Islet precursor cell (in vitro differentiated cells): ENCODE measurements at regions not wholly inside any gene's neighbourhood (a gene's known extent, or its start where the extent isn't known, plus 50 kb on each side); places are given as distances from the start of the nearest gene placed in this dataset.
"Not testable (repeated sequence)": the region's sequence is repeated elsewhere in the genome, so short reads cannot be mapped to it uniquely, and the experiment has no call there.

Experiments
- DNase-seq: peaks from one replicate; pipeline ENCODE4 v3.0.0-alpha.2; 2018

DNA sequence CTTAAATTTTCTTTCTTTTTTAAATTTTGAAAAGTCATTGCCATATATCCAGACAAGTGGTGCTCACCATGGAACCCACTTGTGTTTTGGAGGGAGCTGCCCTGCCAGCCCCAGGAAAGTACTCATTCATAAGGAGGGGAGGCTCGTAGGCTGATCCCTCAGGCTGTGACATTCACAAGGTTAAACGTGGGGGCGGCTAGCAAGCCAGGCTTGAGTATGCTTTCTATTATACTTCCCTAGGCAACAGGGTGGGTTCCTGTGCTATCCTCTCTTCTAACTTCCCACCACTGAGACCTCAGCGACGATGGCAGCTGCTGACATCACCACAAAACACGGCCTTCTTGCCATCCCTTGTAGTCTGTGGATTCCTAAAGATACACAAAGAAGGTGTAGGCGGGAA, 160.5 kb upstream of the C2CD4B start:
- no peak for DNase-seq

DNA sequence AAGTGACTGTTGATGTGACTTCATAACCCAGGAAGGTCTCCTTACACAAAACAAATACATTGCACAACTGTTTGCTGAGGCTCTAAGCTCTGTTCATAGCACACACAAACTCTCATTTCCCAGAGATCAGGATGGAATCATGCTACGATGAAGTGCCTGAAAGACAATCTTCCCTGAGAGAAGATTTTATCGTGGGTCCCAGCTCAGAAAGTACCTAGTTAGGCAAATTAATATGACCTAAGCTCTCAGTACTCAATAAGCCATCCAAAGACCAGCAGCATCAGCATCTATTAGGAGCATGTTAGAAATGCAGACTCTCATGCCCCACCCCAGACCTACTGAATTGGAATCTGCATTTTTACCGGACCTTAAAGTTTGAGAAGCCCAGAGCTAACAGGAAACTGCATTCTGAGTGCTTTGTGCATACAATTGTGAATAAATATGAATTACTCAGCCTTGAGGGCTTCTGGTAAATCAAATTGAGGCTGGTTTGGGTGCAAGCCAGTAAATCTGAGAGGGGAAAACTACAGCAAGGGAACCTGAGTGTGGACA, 161.5 kb upstream of the C2CD4B start:
- DNase-seq: no peak

DNA sequence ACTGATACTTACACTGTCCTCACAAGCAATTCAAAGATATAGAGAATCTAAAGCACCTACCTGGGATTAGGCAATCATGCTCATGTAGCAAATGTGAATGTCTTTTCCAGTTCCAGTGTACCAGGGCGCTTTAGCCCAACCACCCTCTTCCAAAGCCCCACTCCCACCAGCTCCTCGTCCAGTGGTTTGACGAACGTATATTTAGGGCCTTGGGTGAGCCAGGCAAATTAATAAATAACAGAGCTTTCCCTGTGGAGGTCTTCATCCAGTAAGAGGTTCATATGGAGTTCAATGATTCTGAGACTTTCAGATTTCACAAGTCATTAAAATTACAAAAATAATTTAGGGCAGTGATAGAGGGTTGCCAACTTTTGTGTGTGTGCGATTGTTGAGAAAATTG, 162.3 kb upstream of the C2CD4B start:
- DNase-seq: no peak

DNA sequence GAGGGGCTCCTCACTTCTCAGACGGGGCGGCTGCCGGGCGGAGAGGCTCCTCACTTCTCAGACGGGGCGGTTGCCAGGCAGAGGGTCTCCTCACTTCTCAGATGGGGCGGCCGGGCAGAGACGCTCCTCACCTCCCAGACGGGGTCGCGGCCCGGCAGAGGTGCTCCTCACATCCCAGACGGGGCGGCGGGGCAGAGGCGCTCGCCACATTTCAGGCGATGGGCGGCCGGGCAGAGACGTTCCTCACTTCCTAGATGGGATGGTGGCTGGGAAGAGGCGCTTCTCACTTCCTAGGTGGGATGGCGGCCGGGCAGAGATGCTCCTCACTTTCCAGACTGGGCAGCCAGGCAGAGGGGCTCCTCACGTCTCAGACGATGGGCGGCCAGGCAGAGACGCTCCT, 167.4 kb upstream of the C2CD4B start:
- not testable (repeated sequence) for DNase-seq

DNA sequence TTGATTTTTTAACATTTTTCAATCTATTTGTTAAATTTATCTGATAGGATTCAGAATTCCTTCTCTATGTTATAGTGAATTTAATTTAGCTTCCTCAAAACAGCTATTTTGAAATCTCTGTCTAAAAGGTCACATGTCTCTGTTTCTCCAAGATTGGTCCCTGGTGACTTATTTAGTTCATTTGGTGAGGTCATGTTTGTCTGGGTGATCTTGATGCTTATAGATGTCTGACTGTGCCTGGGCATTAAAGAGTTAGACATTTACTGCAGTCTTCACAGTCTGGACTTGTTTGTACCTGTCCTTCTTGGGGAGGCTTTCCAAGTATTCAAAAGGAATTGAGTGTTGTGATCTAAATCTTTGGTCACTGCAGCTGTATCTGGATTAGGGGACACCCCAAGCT, 169.5 kb upstream of the C2CD4B start:
- no peak for DNase-seq

DNA sequence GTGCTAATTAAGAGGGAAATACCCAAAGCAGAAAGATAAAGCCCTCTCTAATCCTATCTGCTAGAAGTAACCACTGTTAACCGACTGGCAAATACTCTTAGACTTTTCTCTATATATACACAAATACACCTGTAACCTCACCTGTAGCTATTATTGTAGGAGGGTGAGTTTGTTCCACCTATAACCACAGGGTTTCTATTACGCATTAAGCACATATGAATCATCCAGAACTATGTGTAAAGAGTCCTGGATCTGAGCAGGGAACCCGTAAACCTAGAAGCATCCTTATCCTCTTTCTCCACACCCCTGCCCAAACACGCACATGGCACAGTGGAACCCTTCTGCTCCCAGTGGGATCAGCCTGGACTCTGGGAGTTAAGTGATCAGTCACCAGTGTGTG, 172.8 kb upstream of the C2CD4B start:
- DNase-seq: no peak

DNA sequence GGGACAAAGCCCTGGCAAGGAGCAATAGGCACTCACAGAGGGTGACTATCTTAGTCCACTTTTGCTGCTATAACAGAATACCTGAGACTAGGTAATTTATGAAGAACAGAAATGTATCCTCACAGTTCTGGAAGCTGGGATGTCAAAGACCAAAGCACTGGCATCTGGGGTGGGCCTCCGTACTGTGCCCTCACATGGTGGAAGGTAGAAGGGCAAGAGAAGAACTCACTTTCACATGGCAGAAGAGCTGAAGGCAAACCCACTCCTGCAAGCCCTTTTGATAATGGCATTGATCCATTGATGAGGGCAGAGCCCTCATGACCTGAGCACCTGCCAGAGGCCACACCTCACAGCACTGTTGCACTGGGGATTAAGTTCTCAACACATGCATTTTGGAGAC, 173.4 kb upstream of the C2CD4B start:
- no peak for DNase-seq

DNA sequence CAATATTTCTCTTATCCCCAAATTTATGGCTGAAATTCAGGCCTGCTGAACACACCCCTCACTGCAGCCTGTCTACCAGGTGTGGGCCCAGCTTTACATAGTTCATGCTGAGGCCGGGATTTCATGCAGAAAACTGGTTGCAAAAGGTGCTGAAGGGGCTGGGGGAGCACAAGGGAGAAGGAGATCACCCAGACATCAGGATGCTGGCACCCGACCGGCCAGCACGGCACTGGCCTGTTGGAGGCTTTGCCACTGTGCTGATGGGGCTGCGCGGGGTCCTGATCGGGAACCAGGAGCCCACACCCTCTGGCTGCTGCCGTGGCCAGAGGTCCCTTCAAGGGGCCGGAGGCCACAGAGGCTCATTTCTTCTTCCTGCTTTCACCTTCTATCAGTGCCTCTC, 177.9 kb upstream of the C2CD4B start:
- peak; percentile 45 for DNase-seq

DNA sequence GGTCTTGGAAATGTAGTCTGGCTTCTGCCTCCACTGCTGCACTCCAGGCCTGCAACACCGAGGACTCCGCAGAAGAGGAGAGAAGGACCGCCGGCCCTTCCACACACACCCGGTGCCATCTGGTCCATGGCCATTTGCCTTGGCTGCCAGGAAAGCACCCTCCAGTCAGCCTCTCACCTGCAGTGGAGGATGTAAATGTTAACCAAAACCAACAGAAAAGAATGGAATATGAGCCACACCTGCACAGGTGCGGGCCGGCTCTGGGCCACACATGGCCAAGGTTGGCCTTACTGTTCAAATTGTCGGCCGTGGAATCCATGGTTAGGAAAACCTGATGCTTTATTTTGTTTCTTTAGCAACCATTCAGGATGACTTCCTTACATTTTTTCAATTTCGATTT, 178.3 kb upstream of the C2CD4B start:
- DNase-seq: peak; percentile 19

DNA sequence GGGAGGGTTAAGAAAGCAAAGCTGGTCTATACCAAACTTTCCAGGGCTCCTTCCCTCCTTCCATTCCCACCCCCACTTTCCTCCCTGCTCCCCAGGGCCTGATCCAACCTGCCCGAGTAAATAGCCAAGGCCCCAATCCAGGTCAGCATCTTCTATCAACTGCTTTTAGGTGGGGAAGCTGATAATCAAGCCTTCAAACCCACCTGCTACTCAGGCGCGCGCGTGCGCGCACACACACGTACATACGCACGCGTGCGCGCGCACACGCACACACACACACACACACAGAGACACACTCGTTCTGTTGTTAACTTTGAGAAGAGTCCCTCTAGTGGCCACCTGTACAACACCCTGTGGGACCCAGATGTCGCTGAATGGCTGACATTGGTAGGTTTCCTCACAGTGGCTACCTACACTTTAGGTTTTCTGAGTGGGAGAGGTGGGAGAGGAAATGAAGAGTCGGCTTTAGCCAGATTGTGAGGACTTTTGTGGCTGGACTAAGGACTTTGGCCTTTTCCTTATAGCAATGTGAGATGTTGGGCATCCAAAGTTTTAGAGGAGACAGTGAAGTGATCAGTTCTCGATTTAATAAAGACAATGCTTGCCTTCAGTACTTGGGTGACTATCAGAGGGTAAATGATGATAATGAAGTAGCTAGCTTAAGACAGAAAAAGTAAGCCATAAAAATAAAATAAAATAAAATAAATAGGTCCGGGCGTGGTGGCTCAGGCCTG, 179.9 kb upstream of the C2CD4B start:
- DNase-seq: peak; percentile 84

DNA sequence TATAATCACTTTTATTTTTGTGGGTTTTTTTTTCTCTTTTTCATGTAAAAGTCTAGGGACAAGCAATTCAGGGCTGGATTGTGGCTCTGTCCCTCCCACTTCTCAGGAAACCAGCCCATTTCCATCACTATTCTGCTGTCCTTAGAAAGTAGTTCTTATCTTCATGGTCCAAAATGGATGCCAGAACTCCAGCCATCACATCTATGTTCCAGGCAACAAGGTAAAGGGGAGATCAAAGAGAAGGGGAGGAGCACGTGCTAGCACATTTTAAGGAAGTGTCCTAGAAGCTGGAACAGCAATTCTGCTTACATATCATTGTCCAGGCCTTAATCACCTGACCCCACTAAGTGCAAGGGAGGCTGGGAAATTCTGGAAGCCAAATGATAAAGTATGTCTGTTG, 181.1 kb upstream of the C2CD4B start:
- no peak for DNase-seq

DNA sequence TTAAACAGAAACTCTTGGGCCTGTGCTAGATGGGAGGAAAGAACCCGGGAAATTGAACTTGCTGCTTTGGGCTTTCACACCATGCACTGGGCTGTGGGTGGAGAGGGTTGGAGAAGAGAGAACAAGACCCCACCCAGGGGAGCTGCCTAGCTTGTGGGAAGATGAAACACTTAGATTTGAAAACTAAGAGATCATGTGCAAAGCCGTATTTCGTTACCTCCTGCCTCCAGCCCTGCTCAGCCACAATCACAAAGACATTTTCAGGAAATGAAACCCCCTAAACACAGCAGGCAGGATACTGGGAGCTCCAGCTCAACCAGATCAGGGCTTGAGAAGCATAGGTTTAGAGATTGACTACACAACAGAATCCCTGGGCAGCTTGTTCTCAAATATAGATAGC, 183.0 kb upstream of the C2CD4B start:
- DNase-seq: peak; percentile 32

DNA sequence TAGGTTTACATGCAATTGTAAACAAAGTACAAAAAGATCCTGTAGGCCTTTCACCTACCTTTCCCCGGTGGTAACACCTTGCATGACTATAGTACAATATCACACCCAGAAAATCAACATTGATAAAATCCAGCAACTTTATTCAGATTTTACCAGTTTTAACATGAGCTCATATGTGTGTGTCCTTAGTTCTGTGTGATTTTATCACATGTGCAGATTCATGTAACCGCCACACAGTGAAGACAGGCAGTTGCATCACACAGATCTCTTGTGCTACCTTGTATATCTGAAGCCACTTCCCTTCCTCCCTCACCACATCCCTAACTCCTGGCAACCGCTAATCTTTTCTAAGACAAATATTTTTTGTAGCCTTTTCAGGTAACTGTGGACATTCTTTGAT, 183.5 kb upstream of the C2CD4B start:
- DNase-seq: no peak

DNA sequence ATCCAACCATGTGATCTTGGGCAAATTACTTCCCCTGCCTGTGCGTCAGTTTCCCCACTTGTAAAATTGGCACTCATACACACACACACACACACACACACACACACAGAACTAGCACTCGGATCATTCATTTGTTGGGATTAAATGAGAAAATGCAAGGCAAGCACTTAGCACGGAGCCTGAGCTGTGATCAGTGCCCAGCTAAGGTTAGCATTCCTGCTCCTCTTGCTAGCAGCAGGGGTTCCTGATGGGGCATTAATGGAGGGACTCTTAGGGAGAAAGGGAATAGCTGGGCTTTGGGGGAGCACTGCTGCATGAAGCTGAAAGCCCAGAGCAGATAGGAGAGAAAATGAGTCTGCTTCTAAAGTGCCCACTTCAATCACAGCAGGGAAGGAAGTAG, 187.7 kb upstream of the C2CD4B start:
- DNase-seq: no peak

DNA sequence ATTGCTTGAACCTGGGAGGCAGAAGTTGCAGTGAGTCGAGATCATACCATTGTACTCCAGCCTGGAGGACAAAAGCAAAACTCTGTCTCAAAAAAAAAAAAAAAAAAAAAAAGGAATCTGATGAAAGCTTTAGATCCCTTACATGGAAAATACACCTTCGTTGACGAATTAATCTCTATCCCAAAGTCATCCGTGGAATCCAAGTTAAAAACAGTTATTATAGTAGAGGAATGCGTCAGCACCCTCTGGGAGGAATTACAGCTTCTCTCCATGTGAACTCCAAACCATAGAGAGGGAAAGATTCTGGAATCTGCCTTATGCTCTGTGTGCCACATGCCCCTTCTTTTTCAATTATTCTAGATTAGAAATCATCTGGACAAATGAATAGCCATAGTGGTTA, 192.3 kb upstream of the C2CD4B start:
- no peak for DNase-seq

DNA sequence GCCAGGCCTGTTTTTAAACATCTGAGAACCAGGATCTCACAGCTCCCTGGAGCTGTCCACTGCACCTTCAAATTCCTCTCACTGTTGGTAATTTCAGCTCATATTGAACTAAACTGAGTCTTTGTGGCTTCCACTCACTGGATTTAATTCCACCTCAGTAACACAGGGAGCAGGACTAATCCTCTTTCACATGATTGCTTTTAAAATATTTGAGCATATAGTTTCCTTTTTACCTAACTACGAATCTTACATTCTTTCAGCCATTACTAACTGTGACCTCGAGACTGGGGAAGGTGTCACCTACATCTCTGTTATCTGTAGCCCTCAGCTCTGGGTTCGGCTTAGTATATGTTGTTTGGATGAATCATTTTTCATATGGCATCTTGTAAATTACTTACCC, 194.3 kb upstream of the C2CD4B start:
- no peak for DNase-seq

DNA sequence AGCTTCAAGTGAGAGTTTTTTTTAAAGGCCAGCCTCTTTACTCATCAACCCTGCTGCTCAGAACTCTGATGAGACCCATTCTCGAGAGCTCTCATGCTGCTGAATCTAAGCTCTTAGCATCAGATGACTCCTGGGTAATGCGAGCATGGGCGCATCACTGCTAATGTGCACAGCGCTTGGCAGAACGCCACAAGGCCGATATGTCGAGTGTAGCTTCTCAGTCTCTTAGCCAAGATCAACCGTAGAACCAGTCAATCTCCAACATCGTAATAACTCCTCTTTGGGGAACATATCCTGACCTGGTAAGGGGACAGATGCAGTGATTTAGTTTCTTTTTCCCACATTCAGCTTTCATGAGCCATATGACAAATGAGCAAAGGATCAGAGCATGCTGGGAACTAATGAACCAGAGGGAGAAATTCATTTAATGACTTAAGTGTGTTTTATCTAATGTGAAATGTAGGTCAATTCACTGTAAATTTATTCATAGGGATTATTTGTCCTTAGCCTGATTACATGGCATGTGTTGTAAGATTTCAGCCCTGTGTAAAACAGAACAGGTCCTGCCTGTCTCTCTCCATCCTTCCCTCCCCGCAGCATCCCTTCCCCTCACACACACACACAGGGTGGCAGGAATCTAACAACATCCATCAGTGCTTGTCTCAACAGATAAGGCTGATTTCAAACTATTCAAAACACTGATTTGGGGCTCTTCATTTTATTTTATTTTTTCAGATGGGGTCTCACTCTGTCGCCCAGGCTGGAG, 195.4 kb upstream of the C2CD4B start:
- no peak for DNase-seq

DNA sequence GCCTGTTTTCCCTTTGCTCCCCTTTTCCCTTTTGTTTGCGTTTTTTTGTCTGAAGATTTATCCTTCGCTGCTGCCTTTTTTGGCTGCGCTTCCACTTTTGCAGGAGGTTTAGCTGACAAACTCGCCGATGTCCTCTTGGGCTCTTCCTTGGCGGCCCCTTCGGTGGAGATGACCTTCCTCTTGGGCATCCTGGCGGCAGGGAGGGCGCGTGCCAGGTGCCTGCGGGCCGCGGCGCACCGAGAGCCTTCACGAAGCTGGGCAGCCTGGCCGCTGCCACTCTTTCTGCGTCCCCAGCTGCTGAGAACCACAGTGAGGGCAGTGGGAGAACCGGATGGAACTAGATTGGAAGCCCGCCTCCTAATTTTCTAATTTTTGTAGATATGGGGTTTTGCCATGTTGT, 197.1 kb upstream of the C2CD4B start:
- no peak for DNase-seq

DNA sequence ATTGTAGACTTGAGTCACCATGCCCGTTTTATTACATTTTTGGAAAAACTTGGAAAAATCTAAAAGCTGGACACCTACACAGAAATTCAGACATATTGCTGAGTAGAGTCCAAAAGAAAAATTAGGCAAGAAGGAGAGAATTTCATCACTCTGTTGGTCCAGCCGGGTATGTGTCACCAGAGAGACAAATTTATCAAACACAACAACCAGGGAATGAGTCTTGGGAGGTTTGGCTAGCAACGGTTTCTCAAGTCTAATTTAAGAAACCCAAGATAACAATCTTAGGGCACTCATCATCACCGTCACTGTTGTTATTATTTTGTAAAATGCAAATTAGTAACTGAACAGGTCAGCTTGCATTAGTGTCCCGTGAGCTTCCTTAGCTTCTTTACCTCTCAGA, 197.5 kb upstream of the C2CD4B start:
- DNase-seq: no peak

DNA sequence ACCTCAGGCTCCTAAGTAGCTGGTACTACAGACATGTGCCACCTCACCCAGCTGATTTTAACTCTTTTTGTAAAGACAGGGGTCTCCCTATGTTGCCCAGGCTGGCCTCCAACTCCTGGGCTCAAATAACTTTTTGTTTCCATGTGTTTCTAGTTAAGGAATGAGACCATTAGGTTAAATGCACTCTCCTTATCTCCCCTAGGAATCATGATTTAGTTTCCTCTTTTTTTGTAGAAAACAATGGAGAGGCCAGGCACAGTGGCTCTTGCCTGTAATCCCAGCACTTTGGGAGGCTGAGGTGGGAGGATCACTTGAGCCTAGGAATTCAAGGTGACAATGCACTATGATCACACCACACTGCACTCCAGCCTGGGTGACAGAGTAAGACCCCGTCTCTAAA, 198.8 kb upstream of the C2CD4B start:
- no peak for DNase-seq

DNA sequence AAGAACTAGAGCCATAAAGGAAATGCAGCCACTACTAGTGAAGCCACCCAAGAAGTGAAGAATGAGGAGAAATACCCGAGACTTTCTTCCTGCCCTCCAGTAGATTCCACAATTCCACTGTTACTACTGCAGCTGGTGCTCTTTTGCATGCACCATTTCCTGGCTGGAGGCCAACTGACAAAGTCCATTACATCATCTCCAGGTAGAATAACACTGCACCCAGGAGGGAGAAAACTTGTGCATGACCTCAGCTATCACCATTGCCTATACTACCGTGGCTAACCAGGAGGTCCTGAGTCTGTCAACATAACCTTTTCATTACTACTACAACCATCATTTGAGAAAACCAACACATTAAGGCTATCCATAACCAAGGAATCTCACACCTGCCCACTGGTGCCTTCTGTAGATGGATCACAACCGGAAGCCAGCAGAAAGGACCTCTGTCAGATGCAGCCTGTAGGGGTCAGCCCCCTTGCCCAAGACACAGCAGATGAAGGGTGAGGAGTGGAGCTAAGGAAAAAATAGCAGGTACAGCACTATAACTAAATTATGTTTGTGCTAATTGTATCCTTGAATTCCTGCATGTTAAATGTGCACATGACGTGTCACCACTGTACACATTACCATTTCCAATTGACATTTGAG, 200.8 kb upstream of the C2CD4B start:
- no peak for DNase-seq

DNA sequence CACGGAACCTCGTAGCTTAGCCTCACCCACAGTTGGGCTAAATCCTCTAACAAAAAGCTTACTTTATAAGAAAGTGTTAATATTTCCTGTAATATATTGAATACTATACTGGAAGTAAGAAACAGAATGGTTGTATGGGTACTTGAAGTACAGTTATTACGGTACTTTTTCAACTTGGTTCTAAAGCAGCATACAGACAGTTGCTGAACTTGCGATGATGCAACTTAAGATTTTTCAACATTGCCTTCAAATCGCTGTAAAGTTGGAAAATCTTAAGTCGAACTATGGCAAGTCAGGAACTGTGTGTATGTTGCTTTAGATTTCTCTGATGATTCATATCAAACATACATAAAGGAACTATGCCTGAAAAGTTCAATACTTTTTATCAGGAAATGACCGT, 204.4 kb upstream of the C2CD4B start:
- no peak for DNase-seq

DNA sequence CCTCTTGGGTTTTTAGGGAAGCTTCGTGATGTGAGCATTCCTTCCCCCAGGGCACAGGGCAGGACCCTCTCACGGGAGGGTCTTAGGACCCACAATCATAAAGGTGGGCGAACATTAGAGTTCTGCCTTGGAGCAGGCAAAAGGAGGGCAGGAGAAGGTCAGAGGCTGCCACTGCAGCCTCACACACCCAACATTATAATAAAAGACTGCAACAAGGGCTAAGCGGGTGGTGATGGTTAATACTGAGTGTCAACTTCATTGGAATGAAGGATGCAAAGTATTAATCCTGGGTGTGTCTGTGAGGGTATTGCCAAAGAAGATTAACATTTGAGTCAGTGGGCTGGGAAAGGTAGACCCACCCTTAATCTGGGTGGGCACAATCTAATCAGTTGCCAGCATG, 206.6 kb upstream of the C2CD4B start:
- not testable (repeated sequence) for DNase-seq
